ENCODE measurements at regions not wholly inside any gene's neighbourhood (a gene's known extent, or its start where the extent isn't known, plus 50 kb on each side); places are given as distances from the start of the nearest gene placed in this dataset.

DNA sequence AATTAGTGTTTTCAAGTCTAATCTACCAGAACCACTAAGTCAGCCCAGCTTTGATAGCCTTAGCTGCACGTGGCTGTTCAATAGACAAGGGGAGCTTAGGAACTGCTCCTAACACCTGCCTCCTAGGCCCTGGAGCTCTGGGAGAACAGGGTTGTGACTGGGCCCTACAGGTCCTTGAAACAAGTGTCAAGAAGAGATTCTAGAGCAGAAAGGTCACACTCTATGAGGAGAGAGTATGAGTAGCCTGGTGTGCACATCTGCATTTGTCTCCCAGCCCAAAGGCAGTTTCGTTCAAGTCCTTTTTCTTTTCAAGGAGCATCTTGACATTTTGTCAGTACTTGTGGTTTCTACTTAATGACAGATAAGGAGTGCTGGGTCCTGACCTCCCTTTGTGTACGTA is 206.1 kb downstream of the PRELID2 start:
- TF ChIP-seq RARB (CRISPR knock-in tag; IDR thresholded peaks at IDR 0.05) (no peak), OSR1 (CRISPR knock-in tag; IDR thresholded peaks at IDR 0.05) (no peak), ZNF565 (CRISPR knock-in tag; conservative IDR thresholded peaks at IDR 0.05; ENCODE audit: low read depth) (no peak), CSDC2 (CRISPR knock-in tag; IDR thresholded peaks at IDR 0.05) (no peak), ZFP3 (CRISPR knock-in tag; IDR thresholded peaks at IDR 0.05) (no peak), SNAI2 (CRISPR knock-in tag; IDR thresholded peaks at IDR 0.05) (no peak), BACH2 (CRISPR knock-in tag; IDR thresholded peaks at IDR 0.05; ENCODE audit: borderline replicate concordance) (no peak)
- TF ChIP-seq, protein P1, sequence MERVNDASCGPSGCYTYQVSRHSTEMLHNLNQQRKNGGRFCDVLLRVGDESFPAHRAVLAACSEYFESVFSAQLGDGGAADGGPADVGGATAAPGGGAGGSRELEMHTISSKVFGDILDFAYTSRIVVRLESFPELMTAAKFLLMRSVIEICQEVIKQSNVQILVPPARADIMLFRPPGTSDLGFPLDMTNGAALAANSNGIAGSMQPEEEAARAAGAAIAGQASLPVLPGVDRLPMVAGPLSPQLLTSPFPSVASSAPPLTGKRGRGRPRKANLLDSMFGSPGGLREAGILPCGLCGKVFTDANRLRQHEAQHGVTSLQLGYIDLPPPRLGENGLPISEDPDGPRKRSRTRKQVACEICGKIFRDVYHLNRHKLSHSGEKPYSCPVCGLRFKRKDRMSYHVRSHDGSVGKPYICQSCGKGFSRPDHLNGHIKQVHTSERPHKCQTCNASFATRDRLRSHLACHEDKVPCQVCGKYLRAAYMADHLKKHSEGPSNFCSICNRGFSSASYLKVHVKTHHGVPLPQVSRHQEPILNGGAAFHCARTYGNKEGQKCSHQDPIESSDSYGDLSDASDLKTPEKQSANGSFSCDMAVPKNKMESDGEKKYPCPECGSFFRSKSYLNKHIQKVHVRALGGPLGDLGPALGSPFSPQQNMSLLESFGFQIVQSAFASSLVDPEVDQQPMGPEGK (CRISPR knock-in tag; IDR thresholded peaks at IDR 0.05; ENCODE audit: borderline replicate concordance), result no peak
